Mesothelial cell of epicardium (in vitro differentiated cells): ENCODE measurements at regions not wholly inside any gene's neighbourhood (a gene's known extent, or its start where the extent isn't known, plus 50 kb on each side); places are given as distances from the start of the nearest gene placed in this dataset.

Source experiments
- DNase-seq, 2 experiments: peaks; one replicate each; pipeline ENCODE4 v3.0.0; 2021; ENCODE audit warnings: low spot score in 2 of 2; ENCODE audit not compliant: unreplicated experiment in 2 of 2
- H3K27ac Mint-ChIP-seq: 2 replicates; pipeline ENCODE4 v1.8.0; 2021; ENCODE audit warnings: mixed read lengths
- H3K27me3 Mint-ChIP-seq: 2 replicates; pipeline ENCODE4 v1.8.0; 2021; ENCODE audit warnings: low read depth, mixed read lengths
- H3K36me3 Mint-ChIP-seq: 2 replicates; pipeline ENCODE4 v1.8.0; 2021; ENCODE audit warnings: mixed read lengths
- H3K4me1 Mint-ChIP-seq: 2 replicates; pipeline ENCODE4 v1.8.0; 2021; ENCODE audit warnings: mixed read lengths
- H3K4me3 Mint-ChIP-seq: 2 replicates; pipeline ENCODE4 v1.8.0; 2021; ENCODE audit warnings: mild to moderate bottlenecking, moderate library complexity, mixed read lengths
- H3K9me3 Mint-ChIP-seq: 2 replicates; pipeline ENCODE4 v1.8.0; 2021; ENCODE audit warnings: mixed read lengths
- CTCF ChIP-seq: fragments of 200-600 bp; sonication (generic); IDR thresholded peaks from one replicate; pipeline ENCODE4 v1.5.0; 2021; ENCODE audit warnings: antibody characterized with exemption; ENCODE audit not compliant: unreplicated experiment

DNA sequence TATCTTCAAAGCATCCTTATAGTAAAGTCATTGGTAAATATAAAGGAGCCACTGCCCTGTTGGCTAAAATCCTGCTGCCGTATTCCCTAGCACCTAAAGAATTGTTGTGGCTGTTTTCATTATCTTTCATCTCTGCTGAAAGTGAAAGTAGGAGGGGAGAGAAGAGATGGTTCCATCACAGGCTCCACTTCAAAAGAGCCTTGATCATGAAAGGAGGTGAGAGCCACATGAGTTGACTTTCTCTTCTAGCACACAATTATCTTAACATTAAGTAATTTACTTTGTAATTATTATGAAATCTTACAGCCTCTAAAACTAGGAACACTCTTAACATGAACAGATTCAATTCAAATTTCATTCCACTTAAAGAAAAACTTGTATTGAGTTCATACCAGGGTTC, 1050.9 kb upstream of the LRRTM1 start:
- TF ChIP-seq CTCF: no peak
- no peak overlapping the region for H3K4me3 Mint-ChIP-seq
- no peaks in the 10 kb centered on the region for H3K27me3 Mint-ChIP-seq
- DNase-seq: no peak
- peaks cover 22% of the 10 kb centered on the region for H3K9me3 Mint-ChIP-seq
- no peaks in the 10 kb centered on the region for H3K4me1 Mint-ChIP-seq
- H3K36me3 Mint-ChIP-seq: no peaks in the 10 kb centered on the region
- no peak overlapping the region for H3K27ac Mint-ChIP-seq

GRCh38 chr2:81334046-81334445, 1029.5 kb upstream of the LRRTM1 start:
- Mint-ChIP-seq H3K36me3 (no peaks in the 10 kb centered on the region), H3K4me3 (no peak overlapping the region), H3K27ac (no peak overlapping the region), H3K9me3 (no peaks in the 10 kb centered on the region), H3K4me1 (no peaks in the 10 kb centered on the region), H3K27me3 (no peaks in the 10 kb centered on the region)
- TF ChIP-seq CTCF: no peak
- DNase-seq: no peak

GRCh38 chr2:81328968-81329367, 1024.4 kb upstream of the LRRTM1 start:
- TF ChIP-seq CTCF: no peak
- DNase-seq: no peak
- Mint-ChIP-seq H3K36me3 (no peaks in the 10 kb centered on the region), H3K9me3 (peaks cover 2% of the 10 kb centered on the region), H3K4me3 (no peak overlapping the region), H3K4me1 (no peaks in the 10 kb centered on the region), H3K27ac (no peak overlapping the region), H3K27me3 (no peaks in the 10 kb centered on the region)

DNA sequence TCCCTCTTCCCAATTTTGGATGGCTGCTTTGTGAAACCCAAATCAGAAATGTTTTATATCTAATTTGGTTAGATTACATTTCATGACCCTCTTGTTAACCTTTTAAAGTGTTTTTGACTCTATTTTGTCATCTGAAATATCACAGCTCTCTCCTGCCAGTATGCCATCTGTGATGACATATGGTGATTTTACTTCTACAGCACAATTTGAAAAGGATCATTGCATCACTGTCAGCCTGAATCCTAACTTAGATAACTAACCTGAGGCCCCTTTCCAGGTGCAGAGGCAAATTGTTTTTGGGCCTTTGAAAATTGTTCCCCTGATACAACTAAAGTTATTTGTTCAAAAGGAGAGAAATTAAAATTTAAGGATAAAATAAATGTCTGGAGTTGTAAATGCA, 1023.4 kb upstream of the LRRTM1 start:
- Mint-ChIP-seq H3K4me1 (no peaks in the 10 kb centered on the region), H3K27ac (no peak overlapping the region), H3K4me3 (no peak overlapping the region), H3K9me3 (peaks cover 11% of the 10 kb centered on the region), H3K36me3 (no peaks in the 10 kb centered on the region), H3K27me3 (no peaks in the 10 kb centered on the region)
- TF ChIP-seq CTCF: no peak
- no peak for DNase-seq

DNA sequence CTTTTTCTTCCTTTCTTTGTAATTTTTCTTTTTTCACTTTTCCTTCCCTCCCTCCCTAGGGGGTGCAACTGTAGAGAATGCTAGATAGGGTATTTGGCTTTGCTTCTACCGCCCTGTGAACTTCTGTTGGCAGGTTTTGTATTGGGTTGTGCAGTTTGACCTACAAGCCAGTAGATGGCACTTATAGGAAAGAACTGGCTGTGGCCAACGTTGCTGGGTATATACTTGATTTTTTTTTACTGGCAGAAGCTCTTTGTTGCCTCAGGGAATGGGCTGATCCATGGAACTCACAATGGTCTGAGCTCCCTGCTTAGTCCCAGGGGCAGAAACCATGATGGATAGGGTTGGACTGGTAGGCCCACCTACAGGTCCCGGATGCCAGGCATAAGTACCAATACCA, 1019.5 kb upstream of the LRRTM1 start:
- Mint-ChIP-seq H3K36me3 (no peaks in the 10 kb centered on the region), H3K4me3 (no peak overlapping the region), H3K4me1 (no peaks in the 10 kb centered on the region), H3K27me3 (no peaks in the 10 kb centered on the region), H3K9me3 (peaks cover 18% of the 10 kb centered on the region), H3K27ac (no peak overlapping the region)
- DNase-seq: no peak
- TF ChIP-seq CTCF: no peak

GRCh38 chr2:81304154-81304830, 999.7 kb upstream of the LRRTM1 start:
- H3K36me3 Mint-ChIP-seq: peaks cover 1% of the 10 kb centered on the region
- peaks cover 14% of the 10 kb centered on the region for H3K4me1 Mint-ChIP-seq
- H3K9me3 Mint-ChIP-seq: peaks cover 12% of the 10 kb centered on the region
- H3K27ac Mint-ChIP-seq: peak overlapping the region; percentile 76
- H3K4me3 Mint-ChIP-seq: peak overlapping the region; percentile 40
- H3K27me3 Mint-ChIP-seq: no peaks in the 10 kb centered on the region
- DNase-seq: no peak
- no peak for TF ChIP-seq CTCF
